GM13977 (cell line): ENCODE measurements at regions not wholly inside any gene's neighbourhood (a gene's known extent, or its start where the extent isn't known, plus 50 kb on each side); places are given as distances from the start of the nearest gene placed in this dataset.

Experiments used
- DNase-seq: peaks from one replicate; pipeline ENCODE4 v3.0.0; 2012; ENCODE audit warnings: low spot score
- in situ Hi-C: fragments of 300-500 bp; cut with MboI; formaldehyde crosslinking; loops from one replicate; pipeline ENCODE4 v1.12.0; 2022; ENCODE audit warnings: low sequenced_read_pairs, low pct_unique_long_range_greater_than_20kb, mixed read lengths, inconsistent platforms; ENCODE audit not compliant: unreplicated experiment
- TF ChIP-seq, protein P1 (sequence below): IDR thresholded peaks from 2 replicates; pipeline ENCODE4 v1.5.1; 2012; ENCODE audit warnings: mild to moderate bottlenecking, control low read depth; ENCODE audit not compliant: insufficient read depth; ENCODE audit errors: extremely low read depth, missing control alignments

- in situ Hi-C loops, result no loop called here
- TF ChIP-seq, protein P1, sequence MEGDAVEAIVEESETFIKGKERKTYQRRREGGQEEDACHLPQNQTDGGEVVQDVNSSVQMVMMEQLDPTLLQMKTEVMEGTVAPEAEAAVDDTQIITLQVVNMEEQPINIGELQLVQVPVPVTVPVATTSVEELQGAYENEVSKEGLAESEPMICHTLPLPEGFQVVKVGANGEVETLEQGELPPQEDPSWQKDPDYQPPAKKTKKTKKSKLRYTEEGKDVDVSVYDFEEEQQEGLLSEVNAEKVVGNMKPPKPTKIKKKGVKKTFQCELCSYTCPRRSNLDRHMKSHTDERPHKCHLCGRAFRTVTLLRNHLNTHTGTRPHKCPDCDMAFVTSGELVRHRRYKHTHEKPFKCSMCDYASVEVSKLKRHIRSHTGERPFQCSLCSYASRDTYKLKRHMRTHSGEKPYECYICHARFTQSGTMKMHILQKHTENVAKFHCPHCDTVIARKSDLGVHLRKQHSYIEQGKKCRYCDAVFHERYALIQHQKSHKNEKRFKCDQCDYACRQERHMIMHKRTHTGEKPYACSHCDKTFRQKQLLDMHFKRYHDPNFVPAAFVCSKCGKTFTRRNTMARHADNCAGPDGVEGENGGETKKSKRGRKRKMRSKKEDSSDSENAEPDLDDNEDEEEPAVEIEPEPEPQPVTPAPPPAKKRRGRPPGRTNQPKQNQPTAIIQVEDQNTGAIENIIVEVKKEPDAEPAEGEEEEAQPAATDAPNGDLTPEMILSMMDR, result no peak
Observed at GRCh38 chr18:43627848-43628530, 350.7 kb upstream of the SYT4 start.

GRCh38 chr18:43634994-43635393 lies 357.7 kb upstream of the SYT4 start:
- DNase-seq, result no peak
- in situ Hi-C loops, result no loop called here
- TF ChIP-seq, protein P1, result no peak

More at GRCh38 chr18:43627848-43628530, 350.7 kb upstream of the SYT4 start:
- DNase-seq, result no peak

GRCh38 chr18:43635397-43635796 lies 358.1 kb upstream of the SYT4 start:
- TF ChIP-seq, protein P1, result no peak
- DNase-seq, result no peak
- in situ Hi-C loops, result no loop called here

- TF ChIP-seq, protein P1, result no peak
- DNase-seq, result no peak
- in situ Hi-C loops, result no loop called here
Observed at GRCh38 chr18:43642727-43643330, 365.5 kb upstream of the SYT4 start.

- DNase-seq, result no peak
- TF ChIP-seq, protein P1, result no peak
- in situ Hi-C loops, result no loop called here
Observed at GRCh38 chr18:43648002-43648401, 370.7 kb upstream of the SYT4 start.

DNA sequence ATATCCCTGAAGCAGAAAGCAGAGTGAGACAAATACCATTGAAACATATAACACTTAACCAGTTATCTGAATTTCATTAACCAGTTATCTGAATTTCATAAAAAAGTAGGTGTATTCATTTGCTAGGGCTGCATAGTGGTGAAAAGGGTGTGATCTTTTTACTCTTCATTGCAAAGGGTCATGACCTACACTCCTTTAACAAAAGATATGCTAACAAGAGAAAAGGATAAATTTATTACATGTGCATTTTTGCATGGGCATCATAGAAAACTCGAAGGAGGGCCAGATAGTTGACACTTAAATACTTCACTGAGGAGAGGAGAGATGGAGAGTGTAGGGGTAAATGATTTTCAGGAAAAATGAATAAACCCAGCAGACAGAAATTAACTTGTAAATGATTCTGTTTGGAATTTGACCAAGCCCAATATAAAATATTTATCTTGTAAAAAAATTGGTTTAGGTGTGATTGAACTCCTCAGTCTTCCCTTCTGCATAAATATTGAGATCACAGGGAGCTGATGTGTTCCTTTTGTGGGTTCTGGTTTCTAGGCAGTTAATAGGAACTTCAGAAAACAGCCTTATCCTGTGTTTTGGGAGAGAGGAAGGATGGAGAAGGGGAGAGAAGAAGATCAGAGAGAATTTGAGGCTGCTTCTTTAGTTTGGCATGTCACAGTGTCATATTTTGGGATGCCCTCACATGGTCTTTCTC lies 372.5 kb upstream of the SYT4 start:
- TF ChIP-seq, protein P1, result no peak
- in situ Hi-C loops, result no loop called here
- no peak for DNase-seq
